NB4 (cell line): ENCODE measurements at regions not wholly inside any gene's neighbourhood (a gene's known extent, or its start where the extent isn't known, plus 50 kb on each side); places are given as distances from the start of the nearest gene placed in this dataset.

ENCODE experiments used
- DNase-seq: peaks from one replicate; pipeline ENCODE4 v3.0.0; 2010; ENCODE audit warnings: low read depth
- H3K4me3 ChIP-seq: one replicate; pipeline ENCODE4 v1.5.1; 2011; ENCODE audit warnings: mild to moderate bottlenecking, low read depth, low read length, moderate library complexity
- CTCF ChIP-seq: IDR thresholded peaks from one replicate; pipeline ENCODE4 v1.5.1; 2012; ENCODE audit warnings: low read depth, low read length
- MAX ChIP-seq: IDR thresholded peaks from 2 replicates; pipeline ENCODE4 v1.6.1; 2011; ENCODE audit warnings: low read depth, low read length
- MYC ChIP-seq: IDR thresholded peaks from 2 replicates; pipeline ENCODE4 v1.6.1; 2011; ENCODE audit warnings: low read depth, low read length
- POLR2A ChIP-seq: IDR thresholded peaks from 2 replicates; pipeline ENCODE4 v1.6.1; 2011; ENCODE audit warnings: mild to moderate bottlenecking; ENCODE audit not compliant: insufficient read length; ENCODE audit errors: extremely low read depth

- H3K4me3 ChIP-seq: no peak overlapping the region
- TF ChIP-seq CTCF (no peak), MAX (no peak), MYC (no peak), POLR2A (no peak)
- no peak for DNase-seq
Measured at GRCh38 chr5:68015381-68016302, 199.9 kb upstream of the PIK3R1 start.

GRCh38 chr5:68012831-68013230 is 202.7 kb upstream of the PIK3R1 start:
- no peak overlapping the region for H3K4me3 ChIP-seq
- TF ChIP-seq POLR2A: no peak
- no peak for TF ChIP-seq CTCF
- no peak for TF ChIP-seq MAX
- TF ChIP-seq MYC: no peak
- DNase-seq: no peak

GRCh38 chr5:68012429-68012828 is 203.1 kb upstream of the PIK3R1 start:
- DNase-seq: no peak
- TF ChIP-seq POLR2A (no peak), MAX (no peak)
- no peak overlapping the region for H3K4me3 ChIP-seq

GRCh38 chr5:68011801-68012200 is 203.8 kb upstream of the PIK3R1 start:
- DNase-seq: no peak
- H3K4me3 ChIP-seq: no peak overlapping the region
- TF ChIP-seq MAX (no peak), CTCF (no peak), MYC (no peak), POLR2A (no peak)

- DNase-seq: no peak
Measured at GRCh38 chr5:68011259-68011760, 204.2 kb upstream of the PIK3R1 start.

More at GRCh38 chr5:68011259-68011760, 204.2 kb upstream of the PIK3R1 start:
- H3K4me3 ChIP-seq: no peak overlapping the region
- TF ChIP-seq CTCF: no peak
- no peak for TF ChIP-seq MAX
- no peak for TF ChIP-seq POLR2A
- no peak for TF ChIP-seq MYC
